GM21423 (cell line): ENCODE measurements at regions not wholly inside any gene's neighbourhood (a gene's known extent, or its start where the extent isn't known, plus 50 kb on each side); places are given as distances from the start of the nearest gene placed in this dataset.

Experiments
- ATAC-seq: cut with Tn5 transposase; IDR thresholded peaks from one replicate; pipeline ENCODE4 v1.9.1; 2021; ENCODE audit warnings: mild to moderate bottlenecking, moderate library complexity; ENCODE audit not compliant: unreplicated experiment

- ATAC-seq, result no peak
Measured at GRCh38 chr12:34188974-34189373, 166.7 kb downstream of the ALG10 start.

DNA sequence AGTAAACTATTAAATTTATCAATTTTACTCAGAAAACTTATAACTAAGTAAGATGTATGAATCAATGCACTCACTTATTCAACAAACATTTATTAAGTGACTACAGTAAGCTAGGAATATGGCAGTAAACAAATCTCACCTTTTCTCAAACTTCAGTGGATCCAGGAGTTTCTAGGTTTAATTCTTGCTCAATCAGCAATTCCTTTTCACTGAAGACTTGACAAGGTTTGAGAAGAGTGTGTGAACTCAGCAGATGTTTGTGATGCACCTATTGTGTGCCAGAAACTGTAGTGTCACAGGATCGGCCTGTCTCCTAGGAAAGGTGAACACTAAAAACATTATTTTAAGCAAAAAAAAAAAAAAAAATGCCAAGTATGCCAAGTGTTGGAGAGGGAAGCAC is 167.8 kb downstream of the ALG10 start:
- no peak for ATAC-seq

GRCh38 chr12:34198924-34199323 is 176.6 kb downstream of the ALG10 start:
- ATAC-seq, result no peak

DNA sequence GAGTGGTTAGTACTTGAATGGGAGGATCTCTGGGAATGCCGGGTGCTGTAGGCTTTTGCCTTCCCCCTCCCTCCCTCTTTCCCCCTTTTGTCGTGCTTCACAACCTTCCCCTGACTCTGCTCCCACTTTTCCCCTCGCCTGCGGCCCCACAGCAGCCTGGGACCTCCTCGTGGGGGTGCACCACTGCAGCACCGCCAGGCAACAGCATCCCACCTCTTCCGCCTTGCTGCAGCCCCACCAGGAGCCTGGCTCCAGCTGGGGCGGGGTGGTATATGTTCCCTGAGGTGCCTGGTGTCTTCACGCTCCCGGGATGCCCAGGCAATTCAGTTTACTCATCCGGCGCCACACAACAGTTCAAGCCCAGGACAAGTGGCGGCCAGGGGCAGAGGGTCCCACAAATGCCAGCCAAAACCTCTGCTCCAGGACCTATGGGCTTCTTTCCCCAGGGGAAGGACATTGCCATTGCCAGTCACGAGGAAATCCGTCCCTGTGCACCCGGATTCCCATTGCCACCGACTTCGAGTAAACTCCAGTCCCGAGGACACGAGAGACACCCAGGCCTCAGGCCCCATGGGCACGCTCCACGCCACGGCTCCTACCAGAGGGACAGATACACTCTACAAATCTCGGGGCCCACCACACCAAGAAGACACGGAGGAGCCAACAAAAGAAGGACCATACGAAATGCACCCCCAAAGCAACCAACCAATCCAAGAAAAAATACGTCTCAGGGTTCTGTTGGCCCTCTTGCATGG is 181.7 kb downstream of the ALG10 start:
- ATAC-seq, result no peak

- no peak for ATAC-seq
Measured at GRCh38 chr12:34204830-34205285, 182.6 kb downstream of the ALG10 start.

DNA sequence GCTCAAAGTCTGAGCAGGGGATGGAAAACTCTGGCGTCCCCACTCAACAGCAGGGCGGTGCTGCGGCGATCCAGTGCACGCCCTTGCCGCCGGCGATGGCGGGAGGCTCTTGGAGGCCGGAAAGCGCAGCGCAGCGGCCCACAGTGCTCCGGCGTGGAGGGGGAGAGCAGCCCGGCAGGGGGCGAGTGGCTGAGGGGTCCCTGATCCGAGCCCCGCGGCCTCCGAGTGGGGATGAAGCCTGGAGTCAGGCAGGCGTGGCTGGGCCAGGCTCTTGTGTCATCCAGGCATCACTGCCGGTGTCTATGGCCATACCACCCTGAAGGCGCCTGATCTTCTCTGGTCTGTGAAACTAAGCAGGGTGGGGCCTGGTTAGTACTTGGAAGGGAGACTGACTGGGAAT is 183.1 kb downstream of the ALG10 start:
- no peak for ATAC-seq

DNA sequence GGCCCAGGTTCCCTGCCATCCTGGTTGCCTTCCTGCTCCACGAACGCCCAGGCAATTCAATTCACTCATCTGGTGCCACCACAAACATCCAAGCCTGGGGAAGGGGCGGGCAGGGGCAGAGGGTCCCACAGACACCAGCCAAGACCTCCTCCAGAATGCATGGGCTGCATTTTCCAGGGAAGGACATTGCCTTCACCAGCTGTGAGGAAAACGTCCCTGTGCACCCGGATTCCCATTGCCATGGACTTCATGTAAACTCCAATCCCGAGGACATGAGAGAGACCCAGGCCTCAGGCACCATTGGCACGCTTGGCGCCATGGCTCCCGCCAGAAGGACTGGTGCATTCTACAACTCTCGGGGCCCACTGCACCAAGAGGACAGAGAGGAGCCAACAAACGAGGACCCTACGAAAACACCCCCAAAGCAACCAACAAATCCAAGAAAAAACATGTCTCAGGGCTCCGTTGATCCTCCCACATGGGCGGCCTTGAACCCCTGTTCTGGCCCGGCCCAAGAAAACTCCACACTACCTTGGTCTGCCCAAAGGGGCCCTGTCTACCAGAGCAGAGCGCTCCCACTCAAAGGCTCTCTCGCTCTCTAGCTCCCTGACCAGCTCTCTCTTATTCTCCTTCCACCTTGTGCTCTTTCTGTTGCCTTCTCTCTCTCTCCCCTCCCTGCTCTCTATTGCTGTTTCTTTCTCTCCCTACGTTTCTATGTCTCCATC is 183.9 kb downstream of the ALG10 start:
- ATAC-seq, result no peak

DNA sequence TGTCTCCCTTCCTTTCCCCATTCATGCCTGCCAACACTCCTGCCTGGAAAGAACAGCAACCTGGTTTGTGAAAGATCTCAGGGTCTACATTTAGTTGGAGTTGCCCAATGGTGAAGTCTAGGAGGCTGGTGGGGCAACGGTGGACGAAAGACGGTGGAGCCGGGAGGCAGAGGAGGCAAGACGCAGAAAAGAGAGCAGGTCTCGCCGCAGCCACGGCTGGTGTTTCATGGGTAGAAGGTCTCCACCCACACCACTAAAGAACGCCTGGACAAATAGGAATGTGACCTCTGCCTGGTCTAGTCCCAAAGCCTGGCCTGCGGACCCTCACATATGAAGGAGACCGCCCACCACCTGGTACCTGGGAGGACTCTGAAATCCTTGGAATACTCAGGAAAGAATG is 185.6 kb downstream of the ALG10 start:
- no peak for ATAC-seq

DNA sequence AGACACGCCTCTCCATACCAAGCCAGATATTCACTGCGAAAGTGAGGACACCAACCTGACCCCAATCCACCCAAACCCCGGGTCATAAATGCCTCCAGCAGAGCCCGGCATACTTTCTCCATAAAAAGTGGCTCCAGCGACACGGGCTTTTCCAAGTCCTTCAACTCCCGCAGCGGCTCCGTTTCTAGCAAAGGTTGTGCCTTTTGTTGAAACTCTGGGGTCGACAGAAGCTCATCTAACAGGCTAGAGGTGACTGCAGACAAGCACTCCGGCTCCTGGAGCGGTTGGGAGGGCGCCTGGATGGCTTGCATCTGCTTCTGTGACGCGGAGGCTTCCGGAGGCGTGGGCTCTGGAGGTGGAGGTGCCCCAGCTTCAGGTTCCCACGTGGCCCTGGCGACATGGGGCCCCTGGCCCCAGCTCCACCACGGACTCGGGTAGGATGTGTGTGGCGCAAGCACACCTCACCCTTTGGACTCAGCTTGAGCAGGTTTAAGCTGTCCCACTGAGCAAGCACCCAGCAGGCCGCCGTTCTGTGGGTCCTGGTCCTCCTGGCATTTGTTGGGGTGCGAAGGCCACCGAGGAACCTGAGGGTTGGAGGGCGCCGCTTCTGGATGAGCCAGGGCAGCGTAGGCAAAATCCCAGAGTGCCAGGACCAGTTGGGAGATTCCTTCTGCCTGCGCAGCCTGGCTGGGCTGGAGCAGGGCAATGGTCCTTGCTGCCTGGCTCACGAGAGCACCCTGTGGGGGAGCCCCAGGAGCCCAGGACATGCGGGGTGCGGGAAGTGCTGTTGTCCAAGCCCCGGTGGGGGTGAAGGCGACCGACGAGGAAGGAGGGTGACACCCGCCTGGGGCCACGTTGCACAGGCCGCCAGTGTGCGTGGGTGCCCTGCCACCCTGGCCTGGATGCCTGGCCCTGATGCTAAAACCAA is 186.3 kb downstream of the ALG10 start:
- no peak for ATAC-seq

DNA sequence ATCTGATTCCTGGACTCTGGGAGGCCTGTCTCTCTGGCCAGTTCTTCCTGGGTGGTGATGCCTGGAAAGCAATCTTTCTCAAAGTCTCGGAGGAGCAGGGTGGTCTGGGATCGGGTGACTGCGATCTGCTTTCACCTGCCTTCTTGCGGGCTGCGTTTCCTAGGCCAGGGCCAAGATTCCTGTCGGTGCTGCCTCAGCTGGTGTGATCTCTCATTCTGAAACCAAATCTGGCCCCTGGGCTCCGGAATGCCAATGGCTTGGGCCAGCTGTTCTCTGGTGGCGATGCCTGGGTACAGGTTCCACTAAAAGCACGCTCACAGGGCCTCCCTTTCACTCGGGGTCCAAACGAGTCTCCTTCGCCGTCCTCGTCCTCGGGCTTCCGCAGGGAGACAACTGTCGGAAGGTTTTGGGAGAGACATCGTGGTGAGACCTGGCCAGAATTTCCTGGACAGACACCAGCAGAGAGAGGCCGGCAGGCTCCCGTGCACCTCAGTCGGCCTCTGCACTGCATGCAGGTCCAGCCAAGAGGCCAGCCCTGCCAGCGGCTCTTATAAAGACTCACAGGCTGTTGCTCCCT is 187.1 kb downstream of the ALG10 start:
- no peak for ATAC-seq

DNA sequence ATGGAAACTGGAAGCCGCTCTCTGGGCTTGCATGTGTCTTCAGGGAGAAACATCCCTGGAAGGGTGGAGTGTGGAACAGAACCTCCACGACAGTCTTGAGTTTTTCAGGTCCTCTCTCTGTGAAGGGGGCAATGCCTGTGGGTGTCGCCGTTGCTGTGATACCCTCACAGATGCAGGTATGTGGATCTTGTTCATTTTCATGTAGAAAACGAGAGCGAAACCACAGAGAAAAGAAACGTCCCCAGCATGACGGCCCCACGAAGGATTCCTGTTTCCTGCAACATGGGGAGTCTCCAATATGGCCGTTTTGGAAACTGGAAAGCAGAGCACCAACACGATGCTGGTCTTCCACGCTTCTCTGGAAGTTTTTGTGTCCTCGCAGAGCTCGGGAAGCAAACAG is 187.9 kb downstream of the ALG10 start:
- no peak for ATAC-seq

- ATAC-seq, result no peak
Measured at GRCh38 chr12:34210689-34211530, 188.6 kb downstream of the ALG10 start.

- no peak for ATAC-seq
Measured at GRCh38 chr12:34212651-34213050, 190.4 kb downstream of the ALG10 start.

DNA sequence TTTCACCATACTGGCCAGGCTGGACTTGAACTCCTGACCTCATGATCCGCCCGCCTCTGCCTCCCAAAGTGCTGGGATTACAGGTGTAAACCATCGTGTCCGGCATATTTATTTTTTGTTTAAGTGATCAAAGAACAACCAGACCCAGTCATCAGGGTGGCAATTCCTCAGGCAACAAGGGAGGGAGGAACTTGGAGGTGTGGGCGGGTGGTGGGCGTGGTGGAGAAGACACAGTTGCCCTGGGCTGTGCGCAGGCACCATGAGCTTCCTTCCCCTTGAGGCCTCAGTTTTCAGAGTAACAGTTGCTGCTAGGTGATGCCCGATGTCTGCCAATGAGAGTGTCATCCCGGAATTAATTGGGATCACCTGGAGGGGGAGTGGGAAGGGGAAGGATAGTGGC is 191.7 kb downstream of the ALG10 start:
- ATAC-seq, result no peak

DNA sequence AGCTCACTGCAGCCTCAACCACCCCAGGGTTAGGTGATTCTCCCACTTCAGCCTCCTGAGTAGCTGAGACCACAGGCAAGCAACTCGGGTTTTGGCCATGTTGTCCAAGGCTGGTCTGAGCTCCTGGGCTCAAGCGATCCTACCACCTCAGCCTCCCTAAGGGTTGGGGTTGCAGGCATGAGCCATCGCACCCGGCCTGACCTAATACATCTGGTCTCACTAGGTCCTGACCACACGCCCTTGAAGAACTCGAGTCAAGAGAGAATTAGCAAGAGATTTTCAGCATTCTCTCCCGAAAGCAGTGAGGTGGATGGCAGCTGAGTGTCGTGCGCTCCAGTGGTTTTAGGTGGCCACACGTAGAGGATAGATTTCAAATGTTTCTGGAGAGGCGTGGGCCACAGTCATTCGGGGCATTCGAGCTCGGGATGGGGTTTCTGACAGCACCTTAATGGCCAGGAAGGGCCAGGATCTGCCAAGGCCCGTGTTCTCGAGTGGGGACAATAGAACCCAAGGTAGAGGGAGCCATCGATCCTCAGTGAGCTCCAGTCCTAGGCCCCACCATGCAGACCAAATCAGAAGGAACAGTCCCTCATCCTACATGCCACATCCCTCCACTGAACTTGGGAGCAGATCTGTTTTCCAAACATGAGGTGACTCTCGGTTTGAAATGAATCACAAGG is 193.1 kb downstream of the ALG10 start:
- no peak for ATAC-seq

GRCh38 chr12:34215893-34216285 is 193.6 kb downstream of the ALG10 start:
- ATAC-seq, result no peak

- ATAC-seq, result no peak
Measured at GRCh38 chr12:34217660-34218059, 195.4 kb downstream of the ALG10 start.

DNA sequence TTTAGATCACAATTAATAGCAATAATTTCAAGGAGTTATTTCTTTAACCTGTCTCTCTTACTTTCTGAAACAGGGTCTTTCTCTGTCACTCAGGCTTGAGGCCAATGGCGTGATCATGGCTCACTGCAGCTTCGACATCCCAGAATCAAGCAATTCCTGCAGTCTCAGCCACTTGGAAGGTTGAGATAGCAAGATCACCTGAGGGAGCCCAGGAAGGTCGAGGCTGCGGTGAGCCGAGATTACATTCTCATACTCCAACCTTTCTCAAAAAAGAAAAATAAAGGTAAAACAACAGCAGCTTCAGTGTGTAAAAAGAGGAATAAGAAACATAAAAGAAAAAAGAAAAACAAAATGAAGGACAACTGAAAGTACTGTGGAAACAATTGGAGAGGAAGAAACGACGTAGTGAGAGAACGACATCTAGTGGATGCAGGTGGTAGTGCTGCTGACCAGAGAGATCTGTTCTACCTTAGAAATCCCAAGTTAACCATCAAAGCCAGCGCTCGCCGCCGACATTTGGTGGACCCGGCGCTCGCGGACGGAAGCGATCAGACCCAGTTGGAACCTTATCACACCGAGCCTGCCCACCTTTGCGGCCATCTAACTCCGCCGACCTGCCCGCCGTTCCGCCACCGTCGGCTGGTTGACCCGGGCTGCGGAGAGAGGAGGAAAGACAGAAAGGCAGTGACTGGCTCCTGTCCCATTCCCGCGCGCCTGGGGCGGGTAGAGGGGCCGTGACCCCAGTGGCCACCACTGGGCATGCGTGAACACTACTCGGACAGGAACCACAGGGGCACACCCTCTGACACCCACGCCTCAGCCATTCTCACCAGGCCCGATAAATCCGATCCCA is 196.1 kb downstream of the ALG10 start:
- peak; percentile 89 for ATAC-seq
